LNCaP clone FGC (cell line): ENCODE measurements at regions not wholly inside any gene's neighbourhood (a gene's known extent, or its start where the extent isn't known, plus 50 kb on each side); places are given as distances from the start of the nearest gene placed in this dataset.

Experiments used
- DNase-seq: peaks from one replicate; pipeline ENCODE4 v3.0.0-alpha.2; 2011; ENCODE audit warnings: low read depth
- H3K4me3 ChIP-seq: 2 replicates; pipeline ENCODE4 v1.5.1; 2011; ENCODE audit warnings: mild to moderate bottlenecking, low read depth, low read length, control low read depth
- TF ChIP-seq, protein P1 (sequence below): IDR thresholded peaks from 2 replicates; pipeline ENCODE4 v1.5.1; 2012; ENCODE audit warnings: mild to moderate bottlenecking; ENCODE audit not compliant: control insufficient read depth, insufficient read depth; ENCODE audit errors: extremely low read depth

DNA sequence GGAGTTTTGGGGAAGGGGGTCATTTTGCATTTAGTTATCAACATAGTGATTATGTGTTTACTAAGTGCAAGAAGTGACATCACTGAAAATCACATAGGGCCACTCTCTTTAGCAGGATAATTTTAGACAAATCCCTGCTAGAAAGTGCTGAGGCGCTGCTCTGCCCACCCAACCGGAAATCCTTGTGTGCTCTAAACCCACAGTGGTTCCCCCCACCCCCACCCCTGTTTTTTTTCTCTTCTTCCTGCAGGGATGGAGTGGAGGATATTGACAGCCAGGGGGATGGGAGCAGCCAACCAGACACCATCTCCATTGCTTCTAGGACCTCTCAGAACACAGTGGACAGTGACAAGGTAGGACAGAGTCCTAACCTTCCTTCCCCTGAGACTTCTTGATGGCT is 234.2 kb upstream of the UMPS start:
- TF ChIP-seq, protein P1, sequence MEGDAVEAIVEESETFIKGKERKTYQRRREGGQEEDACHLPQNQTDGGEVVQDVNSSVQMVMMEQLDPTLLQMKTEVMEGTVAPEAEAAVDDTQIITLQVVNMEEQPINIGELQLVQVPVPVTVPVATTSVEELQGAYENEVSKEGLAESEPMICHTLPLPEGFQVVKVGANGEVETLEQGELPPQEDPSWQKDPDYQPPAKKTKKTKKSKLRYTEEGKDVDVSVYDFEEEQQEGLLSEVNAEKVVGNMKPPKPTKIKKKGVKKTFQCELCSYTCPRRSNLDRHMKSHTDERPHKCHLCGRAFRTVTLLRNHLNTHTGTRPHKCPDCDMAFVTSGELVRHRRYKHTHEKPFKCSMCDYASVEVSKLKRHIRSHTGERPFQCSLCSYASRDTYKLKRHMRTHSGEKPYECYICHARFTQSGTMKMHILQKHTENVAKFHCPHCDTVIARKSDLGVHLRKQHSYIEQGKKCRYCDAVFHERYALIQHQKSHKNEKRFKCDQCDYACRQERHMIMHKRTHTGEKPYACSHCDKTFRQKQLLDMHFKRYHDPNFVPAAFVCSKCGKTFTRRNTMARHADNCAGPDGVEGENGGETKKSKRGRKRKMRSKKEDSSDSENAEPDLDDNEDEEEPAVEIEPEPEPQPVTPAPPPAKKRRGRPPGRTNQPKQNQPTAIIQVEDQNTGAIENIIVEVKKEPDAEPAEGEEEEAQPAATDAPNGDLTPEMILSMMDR = no peak
- H3K4me3 ChIP-seq = no peak overlapping the region
- no peak for DNase-seq

DNA sequence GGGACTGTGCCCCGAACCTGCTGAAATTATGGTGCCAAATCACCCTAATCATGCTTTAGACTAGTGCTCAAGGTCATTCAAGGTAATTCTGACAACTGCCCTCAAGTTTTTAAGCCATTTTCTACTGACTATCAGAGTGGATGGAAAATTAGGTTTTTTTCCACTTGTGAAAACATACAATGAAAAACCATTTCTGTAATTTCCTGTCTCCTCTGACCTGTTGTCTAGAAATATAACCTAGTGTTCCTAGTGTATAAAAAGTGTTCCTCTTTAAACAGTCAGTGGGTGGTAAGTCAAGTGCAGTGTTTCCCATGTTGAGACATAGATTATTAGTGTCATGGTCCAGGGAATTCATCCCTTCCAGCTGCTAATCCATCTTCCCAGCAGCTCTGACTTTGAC is 232.8 kb upstream of the UMPS start:
- no peak overlapping the region for H3K4me3 ChIP-seq
- TF ChIP-seq, protein P1 = no peak
- no peak for DNase-seq

DNA sequence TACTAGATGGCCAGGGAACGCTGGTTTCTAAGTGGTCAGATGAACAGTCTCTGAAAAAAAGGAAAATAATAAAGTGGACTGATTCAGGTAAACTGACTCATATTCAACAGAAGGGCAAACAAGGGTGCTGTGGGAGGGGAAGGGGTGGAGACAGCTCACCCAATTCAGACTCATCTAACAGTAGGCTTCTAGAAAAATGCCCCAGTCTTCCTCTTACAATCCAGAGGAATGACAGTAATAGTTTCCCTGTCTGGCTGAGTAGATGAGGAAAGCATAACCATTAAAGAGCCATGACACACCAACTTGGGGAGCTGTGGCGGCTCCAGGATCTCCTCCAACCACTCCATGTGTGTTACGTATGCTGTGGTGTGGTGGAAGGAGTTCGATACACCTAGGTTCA is 231.4 kb upstream of the UMPS start:
- H3K4me3 ChIP-seq = no peak overlapping the region
- TF ChIP-seq, protein P1 = no peak
- DNase-seq = no peak

DNA sequence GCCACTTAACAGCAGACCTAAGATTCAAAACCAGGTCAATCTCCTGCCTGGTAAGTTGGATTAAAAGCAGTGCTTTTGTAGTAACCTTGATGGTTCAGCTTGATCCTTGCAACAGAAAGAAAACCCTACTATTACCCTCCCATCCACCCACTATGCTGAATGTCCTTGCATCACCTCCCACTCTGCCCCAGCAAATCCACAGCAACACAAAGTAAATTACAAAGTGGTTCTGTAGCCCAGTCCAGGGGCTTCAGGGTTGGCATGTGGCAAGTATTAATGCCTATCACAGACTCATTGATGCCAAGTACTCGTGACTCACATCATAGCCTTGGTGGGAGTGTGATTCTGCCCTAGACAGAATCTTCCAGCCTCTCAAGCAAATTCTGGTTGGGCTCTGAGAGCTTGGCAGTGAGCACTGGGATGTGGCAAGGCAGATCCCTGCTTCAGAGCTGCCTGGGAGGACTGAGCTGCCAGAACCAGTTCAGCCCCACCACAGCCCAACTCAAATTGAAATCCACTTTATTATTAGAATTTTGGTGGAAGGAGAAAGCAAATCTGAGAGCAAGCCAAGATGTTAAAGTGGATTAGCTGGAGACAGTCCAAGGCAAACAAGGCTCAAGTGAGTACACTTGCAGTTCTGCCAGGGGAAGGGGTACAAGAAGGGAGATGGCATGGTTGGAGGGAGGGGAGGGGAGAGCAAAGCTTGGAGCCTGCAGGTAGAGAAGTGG is 225.8 kb upstream of the UMPS start:
- DNase-seq = no peak
- H3K4me3 ChIP-seq = no peak overlapping the region
- TF ChIP-seq, protein P1 = no peak

DNA sequence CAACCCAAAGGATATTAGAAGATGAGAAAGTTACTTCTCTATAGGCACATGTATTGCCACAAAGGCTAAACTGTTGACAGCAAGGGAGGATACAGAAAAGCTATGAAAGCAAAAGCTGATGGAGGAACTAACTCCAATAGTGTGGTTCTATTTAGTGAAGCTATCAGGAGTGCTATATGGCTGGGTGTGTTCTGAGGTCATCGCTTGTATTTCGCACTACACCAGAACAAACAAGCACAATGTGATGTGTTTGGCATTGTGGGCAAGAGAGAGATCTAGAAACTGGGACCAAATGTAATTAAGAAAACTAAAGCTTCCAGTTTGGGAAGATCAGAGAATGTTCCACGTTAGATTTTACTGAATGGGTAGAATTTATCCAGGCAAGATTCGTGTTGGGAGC is 220.4 kb upstream of the UMPS start:
- DNase-seq = no peak
- H3K4me3 ChIP-seq = no peak overlapping the region
- TF ChIP-seq, protein P1 = no peak

DNA sequence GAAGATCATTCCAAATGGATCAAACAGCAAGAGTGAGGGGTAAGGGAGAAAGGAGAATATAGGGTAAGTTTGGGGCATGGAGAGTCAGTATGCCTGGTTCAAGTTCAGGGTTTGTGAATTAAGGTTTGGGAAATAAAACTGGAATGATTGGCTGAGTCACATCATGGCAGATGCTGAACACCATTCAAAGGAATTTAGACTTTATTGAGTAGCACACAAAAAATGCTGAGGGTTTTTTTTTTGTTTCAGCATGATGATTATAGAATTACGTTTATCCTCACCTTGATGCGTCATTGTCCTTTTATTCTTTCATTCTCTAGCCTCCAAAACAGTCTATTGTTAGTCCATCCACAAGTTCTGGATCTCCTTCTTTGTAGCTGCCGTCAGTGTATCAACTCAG is 220.0 kb upstream of the UMPS start:
- DNase-seq = no peak
- TF ChIP-seq, protein P1 = no peak
- no peak overlapping the region for H3K4me3 ChIP-seq
